Hematopoietic multipotent progenitor cell treated with erythropoietin and hydrocortisone succinate and interleukin-3 and kit ligand, for 17 days (in vitro differentiated cells): ENCODE measurements at regions not wholly inside any gene's neighbourhood (a gene's known extent, or its start where the extent isn't known, plus 50 kb on each side); places are given as distances from the start of the nearest gene placed in this dataset.
"Not testable (repeated sequence)": the region's sequence is repeated elsewhere in the genome, so short reads cannot be mapped to it uniquely, and the experiment has no call there.

Experiments used
- DNase-seq: peaks from one replicate; pipeline ENCODE4 v3.0.0-alpha.2; 2015; ENCODE audit warnings: low spot score

DNA sequence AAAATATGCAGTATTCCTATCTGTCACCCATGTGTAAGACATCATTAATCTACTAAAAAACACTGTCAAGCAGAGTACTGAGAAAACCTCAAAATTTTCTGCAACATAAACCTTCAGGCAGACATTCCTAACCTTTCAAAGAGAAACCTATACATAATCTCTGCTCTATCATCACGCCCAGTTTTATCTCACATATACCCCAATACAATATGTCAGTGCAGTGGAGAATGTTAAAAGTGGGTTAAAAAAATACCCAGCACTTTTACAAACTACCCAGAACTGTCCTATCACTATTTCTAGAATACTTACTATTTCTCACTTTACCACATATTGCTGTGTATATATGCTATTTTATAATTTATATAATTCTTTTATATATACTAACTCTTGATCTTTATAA lies 922.0 kb upstream of the SORCS1 start:
- DNase-seq: no peak

DNA sequence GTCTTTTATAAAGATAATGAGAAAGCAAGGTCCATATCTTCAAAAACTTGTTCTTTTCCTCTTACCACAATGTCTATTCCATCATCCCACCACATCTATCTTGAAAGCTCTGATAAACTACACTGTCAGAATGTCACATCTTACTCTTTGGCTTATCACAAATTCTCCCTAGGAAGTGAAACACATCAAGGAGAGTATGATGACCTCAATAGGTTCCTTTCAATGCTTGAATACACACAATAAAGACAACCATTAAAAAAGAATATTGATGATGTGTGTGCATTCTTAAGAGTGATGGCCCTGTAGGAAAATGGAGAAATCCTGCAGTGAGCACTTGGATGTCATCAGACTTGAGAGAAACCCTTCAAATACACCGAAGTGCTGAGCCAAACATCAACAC lies 918.1 kb upstream of the SORCS1 start:
- DNase-seq: no peak

DNA sequence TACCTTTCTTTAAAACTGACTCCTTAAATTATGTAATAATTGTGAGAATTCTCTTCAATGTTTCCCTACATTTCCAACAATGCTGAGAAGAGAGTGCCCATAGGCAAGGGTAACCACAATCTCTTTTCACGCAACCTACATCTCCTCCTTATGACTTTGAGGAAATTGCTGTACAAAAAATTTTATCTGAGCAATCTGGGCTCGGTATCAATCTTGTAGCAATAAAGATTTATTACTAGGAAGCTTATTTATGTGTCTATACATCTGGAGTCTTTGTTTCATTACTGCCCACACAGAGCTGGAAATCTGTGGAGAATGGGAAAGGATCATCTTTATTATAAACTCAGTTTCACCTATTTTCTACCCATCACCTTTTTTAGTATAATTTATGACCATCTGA lies 913.8 kb upstream of the SORCS1 start:
- DNase-seq: no peak

DNA sequence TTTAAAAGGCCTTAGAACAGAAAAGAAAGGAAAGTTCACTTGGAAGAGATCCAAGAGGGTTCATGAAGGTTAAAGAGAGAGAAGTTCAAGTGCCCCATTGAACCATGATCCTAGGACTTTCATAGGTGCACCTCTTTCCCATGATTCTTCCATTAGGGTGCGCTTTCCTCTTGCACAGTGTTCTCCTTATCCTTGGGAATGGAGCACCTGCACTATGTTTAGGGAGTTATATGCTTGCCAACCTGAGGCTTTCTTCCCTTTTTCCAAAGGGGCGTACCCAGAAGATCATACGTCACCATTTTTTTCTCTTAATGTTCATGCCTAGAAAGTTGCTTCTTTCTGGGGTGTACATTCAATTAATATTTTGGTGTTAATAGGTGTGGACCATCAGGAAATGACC lies 908.0 kb upstream of the SORCS1 start:
- no peak for DNase-seq

DNA sequence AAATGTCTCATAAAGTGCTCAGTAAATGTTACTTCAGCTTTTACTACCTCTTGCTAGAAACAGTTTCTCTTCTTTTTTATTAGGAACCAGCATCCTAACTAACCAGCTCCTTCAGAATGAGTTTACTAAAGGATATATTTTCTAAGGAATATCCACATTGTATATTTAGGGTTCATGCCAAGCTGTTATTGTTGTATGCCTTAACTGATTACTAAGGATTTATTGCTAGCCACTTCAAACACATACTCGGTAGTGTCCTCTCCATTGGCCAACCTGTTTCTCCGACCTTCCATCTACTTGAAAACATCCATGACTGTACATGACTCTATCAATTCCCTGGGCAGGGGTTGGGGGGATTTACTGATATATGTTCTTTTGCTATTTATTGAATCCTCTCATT lies 906.3 kb upstream of the SORCS1 start:
- no peak for DNase-seq

DNA sequence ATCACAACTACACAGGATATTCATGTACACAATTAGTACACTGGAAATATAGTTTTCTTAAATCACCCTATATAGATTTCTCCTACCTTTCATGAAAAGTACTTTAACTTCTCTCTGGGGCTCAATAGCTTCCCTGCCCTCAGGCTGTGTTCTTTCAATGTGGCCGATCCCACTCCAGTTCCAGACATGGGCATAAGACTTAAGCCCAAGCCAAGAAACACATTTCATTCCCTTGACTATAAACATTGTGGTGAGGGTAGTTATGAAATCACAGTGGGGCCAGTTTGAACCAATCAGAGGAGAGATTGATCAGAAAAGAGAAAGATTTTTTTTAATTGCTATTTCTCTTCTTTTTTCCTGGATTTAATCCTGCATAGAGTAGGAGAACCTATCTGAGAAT lies 904.6 kb upstream of the SORCS1 start:
- DNase-seq: no peak

DNA sequence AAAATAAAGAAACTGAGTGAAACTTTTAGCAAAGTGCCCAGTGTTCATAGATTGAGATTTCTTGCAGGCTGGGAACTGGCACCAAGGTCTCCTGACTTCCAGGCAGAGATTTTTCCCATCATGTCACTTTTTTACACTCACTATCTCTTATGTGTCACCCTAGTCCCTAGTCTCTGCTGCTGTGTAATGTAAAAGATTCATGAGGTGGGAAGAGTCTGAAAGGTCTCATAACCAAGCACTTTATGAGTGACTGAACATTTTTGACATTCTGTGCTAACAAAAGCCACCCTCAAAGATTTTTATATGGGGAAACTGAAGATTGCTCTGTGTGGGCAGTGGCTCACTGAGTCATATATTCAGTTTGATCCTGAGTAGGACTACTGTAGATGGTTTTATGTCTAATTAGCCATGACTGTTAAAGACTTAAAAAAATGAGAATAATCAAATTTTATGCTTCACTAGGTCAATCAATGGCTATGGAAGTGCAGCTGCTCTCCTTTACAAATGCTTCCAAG lies 900.3 kb upstream of the SORCS1 start:
- no peak for DNase-seq

DNA sequence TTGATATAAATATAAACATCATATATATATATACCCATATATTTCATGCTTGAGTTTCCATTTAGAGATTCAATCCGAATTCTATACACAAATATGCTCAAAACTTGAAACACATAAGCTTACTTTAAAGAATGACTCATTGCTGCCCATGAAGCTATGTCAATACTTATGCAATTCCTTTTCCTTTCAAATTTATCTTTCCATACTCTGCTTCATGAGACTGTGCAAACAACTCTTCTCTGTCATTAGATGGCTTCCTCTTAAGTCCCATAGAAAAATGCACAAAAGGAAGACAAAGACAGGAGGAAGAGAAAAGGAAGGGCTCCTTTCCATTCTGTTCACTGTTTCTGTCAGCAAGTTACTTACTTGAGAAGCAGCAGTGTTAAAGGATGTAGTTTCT lies 895.7 kb upstream of the SORCS1 start:
- DNase-seq: no peak

DNA sequence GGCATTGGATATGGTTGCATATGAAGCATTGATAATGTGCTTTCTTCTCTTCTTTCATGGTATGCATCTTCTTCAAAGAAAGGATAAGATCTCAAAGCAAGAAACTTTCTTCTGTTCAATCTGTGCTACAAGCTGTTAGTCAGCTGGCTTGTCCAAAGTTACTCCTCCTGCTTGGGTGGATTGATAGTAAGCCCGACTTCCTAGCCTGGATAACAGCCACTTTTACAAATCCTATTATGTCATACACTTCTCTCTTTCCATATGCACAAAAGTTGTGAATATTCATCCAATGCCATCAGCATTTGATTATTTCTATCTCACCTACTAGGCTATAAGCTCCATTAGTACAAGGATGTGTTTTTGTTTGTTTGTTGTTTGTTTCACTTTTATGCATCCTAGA lies 891.0 kb upstream of the SORCS1 start:
- no peak for DNase-seq

DNA sequence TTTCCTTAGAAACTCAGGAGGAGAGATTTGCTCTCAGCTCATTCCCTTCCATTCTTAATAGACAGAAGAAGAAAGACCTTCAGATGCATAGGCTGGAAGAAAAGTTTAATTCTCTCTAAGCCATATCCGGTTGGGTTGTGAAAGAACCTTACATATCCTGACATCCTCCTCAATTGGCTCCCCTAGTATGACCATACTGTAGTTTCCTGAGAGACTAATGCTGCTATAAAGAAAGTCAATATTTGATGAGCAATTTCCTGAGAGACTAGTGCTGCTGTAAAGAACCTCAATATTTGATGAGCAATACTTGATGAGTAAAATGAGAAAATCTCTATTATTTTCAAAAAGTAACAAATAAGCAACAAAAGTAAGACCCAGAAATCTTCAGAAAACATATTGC lies 888.5 kb upstream of the SORCS1 start:
- no peak for DNase-seq

DNA sequence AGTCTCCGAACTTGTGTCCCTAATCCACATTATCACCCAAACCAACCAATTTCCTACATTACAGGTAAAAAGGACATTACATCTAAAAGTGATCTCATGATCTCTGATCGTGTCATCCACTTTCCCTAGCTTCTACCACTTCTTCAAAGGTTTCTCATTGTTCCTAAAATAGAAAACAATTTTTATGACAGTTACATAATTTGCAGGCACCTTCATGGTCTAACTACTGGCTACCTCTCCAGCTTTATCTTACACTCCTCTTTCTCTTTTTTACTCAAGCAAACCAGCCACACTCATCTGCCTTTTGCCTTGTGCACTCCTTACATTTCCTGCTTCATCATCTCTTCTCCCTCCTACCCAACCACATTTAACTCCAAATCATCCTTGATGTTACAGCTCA lies 886.7 kb upstream of the SORCS1 start:
- DNase-seq: no peak

DNA sequence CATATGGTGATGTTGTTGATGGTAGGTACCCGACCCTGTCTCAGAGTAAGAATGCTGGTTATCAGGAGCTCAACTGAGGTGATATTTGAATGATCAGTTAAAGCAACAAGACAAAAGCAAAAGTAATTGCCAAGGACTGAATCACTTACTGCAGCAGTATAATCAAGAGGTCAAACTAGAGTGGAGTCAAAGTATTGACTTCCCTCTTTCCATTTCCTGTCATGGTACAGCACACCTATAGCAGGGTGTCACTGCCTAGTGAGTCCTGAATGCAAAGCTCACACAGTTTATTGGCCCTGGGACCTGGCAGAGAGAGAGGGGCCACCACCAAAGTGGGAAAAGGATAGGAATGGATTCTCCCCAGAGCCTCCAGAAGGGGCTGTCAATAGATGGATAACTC lies 886.1 kb upstream of the SORCS1 start:
- no peak for DNase-seq

DNA sequence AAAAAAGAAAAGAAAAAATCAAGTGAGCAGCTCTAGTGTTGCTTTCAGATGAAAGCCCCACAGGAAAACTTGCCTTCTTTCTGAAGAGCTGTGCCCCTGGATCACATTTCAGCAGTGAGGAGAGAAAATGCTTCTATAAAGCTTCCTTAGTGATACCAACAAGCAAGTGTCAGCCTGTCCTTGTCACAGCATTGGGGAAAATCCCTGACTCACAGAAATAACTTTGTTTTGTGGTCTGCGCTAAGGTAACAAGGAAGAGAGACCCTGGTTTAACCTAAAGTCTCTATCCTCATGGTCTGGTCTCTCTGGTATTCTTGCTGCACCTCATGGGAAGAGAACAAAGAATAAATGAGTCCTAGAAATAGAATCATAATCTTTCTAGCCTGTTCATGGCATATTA lies 885.2 kb upstream of the SORCS1 start:
- no peak for DNase-seq

DNA sequence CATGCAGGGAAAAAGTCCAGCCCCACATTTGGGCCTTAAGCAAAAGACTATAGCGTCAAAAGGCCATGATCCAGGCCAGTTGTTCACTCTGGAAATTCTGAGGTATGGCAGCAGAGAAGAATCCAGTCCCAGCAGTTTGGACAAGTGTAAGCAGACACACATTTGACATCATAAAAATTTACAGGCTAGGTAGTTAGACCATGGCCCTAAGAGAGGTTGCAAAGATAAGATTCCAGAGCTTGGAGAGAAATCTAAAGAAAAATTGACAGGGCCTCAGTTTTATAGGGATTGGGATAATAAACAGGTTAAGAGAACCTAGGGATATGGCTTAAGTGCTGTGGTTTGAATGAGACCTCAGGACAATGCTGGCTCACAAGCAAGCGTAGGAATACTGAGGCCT lies 884.4 kb upstream of the SORCS1 start:
- no peak for DNase-seq

DNA sequence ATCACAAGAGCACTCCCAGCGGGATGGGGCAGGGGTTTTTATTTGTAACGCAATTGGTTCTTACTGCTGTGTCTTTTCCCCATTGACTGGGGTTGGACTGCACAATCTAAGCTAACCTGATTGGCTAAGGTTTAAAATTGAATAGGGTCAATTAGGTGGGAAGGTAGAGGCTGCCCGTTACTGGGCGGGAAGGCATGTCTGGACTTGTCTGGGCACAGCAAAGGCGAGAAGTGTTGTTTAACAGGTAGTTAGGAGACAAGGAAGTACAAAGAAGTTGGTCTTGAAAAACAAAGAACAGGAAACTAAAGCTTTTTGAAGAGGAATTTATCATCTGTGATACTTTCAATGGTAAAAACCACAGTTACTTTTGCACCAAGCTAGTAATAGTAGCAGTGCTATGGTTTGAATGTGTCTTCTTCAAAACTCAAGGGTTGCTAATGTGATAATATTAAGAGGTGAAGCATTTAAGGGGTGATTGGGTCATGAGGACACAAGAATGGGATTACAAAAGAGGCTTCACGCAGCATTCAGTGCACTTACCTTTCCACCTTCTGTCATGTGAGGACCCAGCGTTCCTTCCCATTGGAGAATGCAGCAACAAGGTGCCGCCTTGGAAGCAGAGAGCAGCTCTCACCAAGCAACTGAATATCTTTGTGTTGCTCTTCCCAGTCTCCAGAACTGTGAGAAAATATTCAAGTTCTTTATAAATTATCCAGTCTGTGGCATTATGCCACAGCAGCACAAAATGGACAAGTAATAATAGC lies 875.5 kb upstream of the SORCS1 start:
- no peak for DNase-seq

DNA sequence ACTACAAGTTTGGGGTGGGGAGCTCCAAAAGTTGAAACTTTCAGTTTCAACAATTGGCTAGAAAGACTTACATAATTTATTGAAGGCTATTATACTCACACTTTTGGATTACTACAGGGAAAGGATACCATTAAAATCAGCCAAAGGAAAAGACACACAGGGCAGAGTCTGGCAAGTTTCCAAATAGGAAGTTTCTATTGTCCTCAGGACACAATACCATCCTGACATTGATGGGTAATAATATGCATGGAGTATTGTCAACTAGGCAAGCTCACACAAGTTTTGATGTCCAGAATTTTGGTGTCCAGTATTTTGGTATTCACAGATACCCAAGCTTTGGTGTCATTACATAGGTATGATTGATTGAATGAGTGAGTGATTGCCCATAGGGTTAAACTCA lies 872.6 kb upstream of the SORCS1 start:
- DNase-seq: no peak

DNA sequence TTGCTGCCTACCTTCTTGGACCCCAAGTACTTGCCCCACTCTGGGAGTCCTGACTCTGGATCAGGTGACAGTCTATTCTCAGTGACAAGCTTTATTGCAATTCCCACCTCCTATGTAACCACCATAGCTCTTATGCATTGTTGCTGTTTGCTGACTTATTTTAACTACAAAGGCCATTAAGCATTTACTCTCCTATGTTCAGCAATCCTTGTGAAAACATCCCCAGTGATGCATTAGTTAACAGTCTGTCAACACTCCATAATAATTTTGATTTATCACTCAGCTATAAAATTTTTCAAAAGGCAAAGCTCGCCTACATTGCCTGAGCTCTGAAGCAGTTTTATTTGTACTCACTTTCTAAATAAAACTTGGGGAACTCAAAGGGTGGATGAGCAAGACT lies 871.8 kb upstream of the SORCS1 start:
- no peak for DNase-seq

DNA sequence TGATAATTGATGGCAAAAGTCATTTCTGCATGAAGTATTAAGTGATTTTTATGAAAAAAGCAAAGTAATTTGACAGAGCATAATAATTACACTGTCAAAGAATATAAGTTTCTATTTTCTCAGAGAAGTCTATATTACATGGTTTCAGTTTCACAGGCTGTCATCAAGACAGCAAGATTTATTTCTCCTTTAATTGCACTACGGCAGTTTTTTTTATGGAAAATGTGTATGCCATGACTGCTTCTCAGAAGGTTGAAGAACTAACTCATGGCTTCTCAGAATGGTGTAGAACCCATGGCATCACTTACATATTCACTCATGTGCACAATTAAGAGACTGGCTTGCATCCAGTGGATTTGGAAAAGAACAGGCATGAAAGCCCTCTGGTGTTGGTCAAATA lies 870.3 kb upstream of the SORCS1 start:
- DNase-seq: no peak

DNA sequence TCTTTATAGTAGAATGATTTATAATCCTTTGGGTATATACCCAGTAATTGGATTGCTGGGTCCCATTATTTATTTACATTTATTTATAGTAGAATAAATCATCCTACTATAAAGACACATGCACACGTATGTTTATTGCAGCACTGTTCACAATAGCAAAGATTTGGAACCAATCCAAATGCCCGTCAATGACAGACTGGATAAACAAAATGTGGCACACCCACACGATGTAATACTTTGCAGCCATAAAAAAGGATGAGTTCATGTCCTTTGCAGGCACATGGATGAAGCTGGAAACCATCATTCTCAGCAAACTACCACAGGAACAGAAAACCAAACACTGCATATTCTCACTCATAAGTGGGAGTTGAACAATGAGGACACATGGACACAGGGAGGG lies 869.0 kb upstream of the SORCS1 start:
- DNase-seq: not testable (repeated sequence)

DNA sequence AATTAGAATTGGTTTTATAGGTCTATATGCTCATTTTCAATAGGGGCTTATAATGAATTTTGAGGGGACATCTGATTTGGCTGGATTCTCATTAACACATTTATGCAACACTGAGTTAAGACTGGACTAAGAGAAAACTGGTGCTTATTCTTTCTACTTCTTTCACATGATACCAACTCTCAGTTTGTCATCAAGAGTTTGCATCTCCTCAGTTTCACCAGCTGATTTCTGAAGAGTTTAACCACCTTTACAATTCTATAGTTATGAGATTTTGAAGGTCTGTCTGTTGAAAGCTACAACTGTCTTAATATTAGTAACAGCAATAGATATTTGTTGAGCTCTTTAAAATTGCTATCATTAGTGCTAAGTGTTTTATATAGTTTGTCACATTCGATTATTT lies 867.0 kb upstream of the SORCS1 start:
- DNase-seq: no peak

DNA sequence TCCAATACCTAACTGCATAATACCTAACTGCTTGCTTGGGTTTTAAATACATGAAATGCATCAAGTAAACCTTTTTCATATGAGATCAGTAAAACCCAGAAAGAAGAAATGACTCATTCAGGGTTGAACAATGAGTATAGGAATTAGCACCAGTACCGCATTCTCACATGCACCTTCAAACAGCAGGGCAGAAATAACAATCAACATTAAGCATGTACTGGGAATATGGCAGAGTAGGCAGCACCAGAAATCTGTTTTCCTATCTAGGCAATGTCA lies 850.3 kb upstream of the SORCS1 start:
- no peak for DNase-seq

DNA sequence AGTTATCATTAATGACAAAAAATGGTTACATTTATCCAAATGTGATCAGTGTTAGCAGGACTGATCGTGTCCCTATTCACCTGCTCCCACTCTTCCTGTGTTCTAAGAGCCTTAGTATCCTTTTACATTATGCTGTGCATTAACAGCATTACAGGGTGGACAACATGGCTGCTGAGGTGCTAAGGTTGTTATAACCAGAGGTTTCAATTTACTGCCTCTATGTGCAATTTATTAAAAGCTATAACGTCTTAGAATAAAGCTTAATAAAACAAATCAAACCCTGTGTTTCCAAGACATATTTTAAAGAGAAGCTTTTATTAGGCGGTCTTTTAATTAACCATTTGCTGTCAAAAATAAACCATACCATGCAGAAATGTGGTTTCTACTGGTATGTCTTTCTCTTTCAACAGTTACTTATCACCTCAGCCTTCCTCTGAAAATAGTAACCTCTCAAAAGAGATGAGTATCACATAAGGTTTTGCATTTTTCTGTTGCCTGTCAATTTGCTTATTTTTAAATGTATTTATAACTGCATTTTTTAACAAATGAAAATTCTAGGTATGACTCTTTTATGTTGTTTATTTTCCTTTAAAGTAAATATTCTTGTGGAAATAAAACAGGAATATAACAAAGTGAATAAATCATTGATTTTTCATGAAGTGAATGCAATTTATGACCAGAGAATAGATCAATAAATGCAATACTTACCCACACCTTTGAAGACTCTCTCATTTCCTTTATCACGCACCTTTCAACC lies 849.8 kb upstream of the SORCS1 start:
- no peak for DNase-seq

DNA sequence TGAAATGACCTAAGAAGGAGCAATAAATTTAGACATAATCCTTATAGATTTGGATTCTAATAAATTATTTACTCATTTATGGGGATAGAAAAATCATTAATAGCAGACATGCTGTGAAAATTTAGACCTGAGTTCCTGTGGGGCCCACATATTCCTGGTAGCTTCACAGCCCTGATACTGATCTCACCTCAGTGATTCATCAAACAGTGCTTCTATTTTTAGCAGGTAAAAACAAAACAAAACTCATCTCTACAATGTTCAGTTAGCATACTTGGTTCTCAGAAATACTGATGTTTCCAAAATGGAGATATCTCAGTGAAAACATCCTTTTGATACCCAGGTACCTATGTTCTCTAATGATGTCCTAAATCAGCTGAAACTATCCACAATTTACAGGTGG lies 841.1 kb upstream of the SORCS1 start:
- no peak for DNase-seq

DNA sequence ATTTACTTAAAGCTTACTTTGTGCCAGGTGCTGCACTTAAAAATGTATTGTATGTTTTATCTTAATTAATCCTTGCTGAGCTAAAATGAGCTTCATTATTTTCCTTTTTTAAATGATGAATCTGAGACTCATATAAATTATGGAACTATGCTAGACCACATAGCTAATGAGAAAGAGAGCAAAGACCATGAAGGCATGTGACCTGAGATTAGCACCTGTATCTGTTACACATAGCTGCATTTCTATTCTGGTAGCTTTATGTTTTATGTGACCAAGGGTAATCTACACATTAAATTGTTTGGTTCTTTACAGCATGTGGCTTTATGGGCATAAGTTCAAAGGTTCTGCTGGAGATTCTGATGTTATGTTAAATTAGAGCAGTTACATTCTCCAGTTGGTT lies 839.1 kb upstream of the SORCS1 start:
- no peak for DNase-seq
